CD4-positive, alpha-beta memory T cell (primary cell): ENCODE measurements at regions not wholly inside any gene's neighbourhood (a gene's known extent, or its start where the extent isn't known, plus 50 kb on each side); places are given as distances from the start of the nearest gene placed in this dataset.
"Not testable (repeated sequence)": the region's sequence is repeated elsewhere in the genome, so short reads cannot be mapped to it uniquely, and the experiment has no call there.

ENCODE experiments used
- CTCF ChIA-PET: fragments of 350-600 bp; sonication (Branson Sonifier 250); formaldehyde crosslinking; loops from one replicate; lab custom pipeline; 2021; ENCODE audit warnings: inconsistent platforms; ENCODE audit not compliant: partially characterized antibody; lab: Charles Lee
- POLR2A ChIA-PET: fragments of 350-600 bp; sonication (Branson Sonifier 250); formaldehyde crosslinking; loops from one replicate; lab custom pipeline; 2021; ENCODE audit not compliant: partially characterized antibody; lab: Charles Lee
- DNase-seq, 5 donors: peaks; one replicate each; pipeline versions ENCODE4 v3.0.0 to v3.0.0-alpha.2; 2020 to 2022; ENCODE audit warnings: mixed read lengths in 1 of 5
- H3K27ac ChIP-seq: one replicate; pipeline ENCODE4 v1.7.0; 2013; ENCODE audit warnings: low read depth, low read length
- H3K27me3 ChIP-seq: 2 replicates; pipeline ENCODE4 v1.7.0; 2013; ENCODE audit warnings: mild to moderate bottlenecking, low read length, moderate library complexity; ENCODE audit not compliant: insufficient read depth
- H3K36me3 ChIP-seq: 2 replicates; pipeline ENCODE4 v1.7.0; 2013; ENCODE audit warnings: mild to moderate bottlenecking, low read length, moderate library complexity; ENCODE audit not compliant: insufficient read depth
- H3K4me1 ChIP-seq: 2 replicates; pipeline ENCODE4 v1.7.0; 2013; ENCODE audit warnings: mild to moderate bottlenecking, low read length, moderate library complexity; ENCODE audit not compliant: insufficient read depth
- H3K4me3 ChIP-seq, 2 donors: one replicate each; pipeline ENCODE4 v1.7.0; 2013; ENCODE audit warnings: low read length in 2 of 2, mild to moderate bottlenecking in 1 of 2
- H3K9me3 ChIP-seq, 2 donors: one replicate each; pipeline ENCODE4 v1.7.0; 2013; ENCODE audit warnings: low read length in 2 of 2, control low read depth in 1 of 2; ENCODE audit not compliant: control insufficient read depth in 1 of 2
- H3K27ac Mint-ChIP-seq, 7 donors: one replicate each; pipeline ENCODE4 v1.8.0; 2020 to 2021; ENCODE audit warnings: mixed read lengths in 7 of 7, mild to moderate bottlenecking in 6 of 7, inconsistent platforms in 3 of 7, moderate library complexity in 3 of 7
- H3K27me3 Mint-ChIP-seq, 2 donors: one replicate each; pipeline ENCODE4 v1.8.0; 2020 to 2021; ENCODE audit warnings: mixed read lengths in 2 of 2
- H3K36me3 Mint-ChIP-seq, 2 donors: one replicate each; pipeline ENCODE4 v1.8.0; 2020 to 2021; ENCODE audit warnings: mixed read lengths in 2 of 2, inconsistent platforms in 1 of 2, mild to moderate bottlenecking in 1 of 2
- H3K4me1 Mint-ChIP-seq, 4 donors: one replicate each; pipeline ENCODE4 v1.8.0; 2020 to 2021; ENCODE audit warnings: mixed read lengths in 4 of 4, mild to moderate bottlenecking in 1 of 4
- H3K4me3 Mint-ChIP-seq, 8 donors: one replicate each; pipeline ENCODE4 v1.8.0; 2020 to 2021; ENCODE audit warnings: mixed read lengths in 8 of 8, mild to moderate bottlenecking in 7 of 8, moderate library complexity in 6 of 8, inconsistent platforms in 3 of 8
- H3K9me3 Mint-ChIP-seq, 8 donors: one replicate each; pipeline ENCODE4 v1.8.0; 2020 to 2021; ENCODE audit warnings: mixed read lengths in 8 of 8, mild to moderate bottlenecking in 5 of 8, inconsistent platforms in 3 of 8, moderate library complexity in 1 of 8
- intact Hi-C: fragments of 100-400 bp; cut with micrococcal nuclease; formaldehyde crosslinking; loops from one replicate; pipeline ENCODE4 v1.15.1; 2023

- CTCF ChIA-PET, H3K4me1 Mint-ChIP-seq, DNase-seq, H3K27me3 ChIP-seq, H3K9me3 Mint-ChIP-seq, H3K4me1 ChIP-seq, H3K4me3 Mint-ChIP-seq, H3K27ac ChIP-seq, H3K36me3 ChIP-seq, H3K27me3 Mint-ChIP-seq, POLR2A ChIA-PET, H3K4me3 ChIP-seq, intact Hi-C loops, H3K27ac Mint-ChIP-seq, H3K36me3 Mint-ChIP-seq: not testable (repeated sequence)
- H3K9me3 ChIP-seq = peaks cover 0 to 14% of the 10 kb centered on the region in 2 donors
These were observed 97.1 kb upstream of the TPTE start for GRCh38 chr21:10424097-10424886.

GRCh38 chr21:10424887-10425145, 96.6 kb upstream of the TPTE start:
- H3K27ac Mint-ChIP-seq, H3K27me3 Mint-ChIP-seq, H3K27ac ChIP-seq, H3K4me1 Mint-ChIP-seq, H3K4me1 ChIP-seq, H3K27me3 ChIP-seq, H3K4me3 ChIP-seq, H3K4me3 Mint-ChIP-seq, H3K36me3 ChIP-seq, H3K9me3 Mint-ChIP-seq, intact Hi-C loops, DNase-seq, POLR2A ChIA-PET, CTCF ChIA-PET, H3K36me3 Mint-ChIP-seq: not testable (repeated sequence)
- peaks cover 0 to 14% of the 10 kb centered on the region in 2 donors for H3K9me3 ChIP-seq

- Histone ChIP-seq H3K27me3 (no peaks in the 10 kb centered on the region), H3K4me1 (no peaks in the 10 kb centered on the region), H3K36me3 (no peaks in the 10 kb centered on the region), H3K27ac (no peak overlapping the region), H3K9me3 (peaks cover 0 to 14% of the 10 kb centered on the region in 2 donors), H3K4me3 (no peak overlapping the region)
- no peaks in the 10 kb centered on the region for H3K4me1 Mint-ChIP-seq
- no peak for DNase-seq
- H3K27ac Mint-ChIP-seq = no peak overlapping the region
- ChIA-PET CTCF (no interaction called here), POLR2A (no interaction called here)
- intact Hi-C loops = no loop called here
- H3K4me3 Mint-ChIP-seq = no peak overlapping the region
- H3K27me3 Mint-ChIP-seq = no peaks in the 10 kb centered on the region
- no peaks in the 10 kb centered on the region for H3K9me3 Mint-ChIP-seq
- H3K36me3 Mint-ChIP-seq = no peaks in the 10 kb centered on the region
These were observed 95.5 kb upstream of the TPTE start for GRCh38 chr21:10425856-10426255.

- H3K27ac ChIP-seq, H3K4me1 ChIP-seq, H3K27me3 ChIP-seq, H3K4me3 Mint-ChIP-seq, H3K27ac Mint-ChIP-seq, DNase-seq, POLR2A ChIA-PET, H3K27me3 Mint-ChIP-seq, H3K4me3 ChIP-seq, H3K4me1 Mint-ChIP-seq, H3K36me3 Mint-ChIP-seq, CTCF ChIA-PET, H3K9me3 Mint-ChIP-seq, H3K36me3 ChIP-seq, intact Hi-C loops: not testable (repeated sequence)
- peaks cover 0 to 14% of the 10 kb centered on the region in 2 donors for H3K9me3 ChIP-seq
These were observed 94.6 kb upstream of the TPTE start for GRCh38 chr21:10426812-10427211.

- POLR2A ChIA-PET, H3K36me3 ChIP-seq, DNase-seq, H3K27me3 ChIP-seq, H3K36me3 Mint-ChIP-seq, H3K27me3 Mint-ChIP-seq, H3K4me3 Mint-ChIP-seq, H3K4me1 Mint-ChIP-seq, H3K27ac ChIP-seq, H3K9me3 Mint-ChIP-seq, H3K4me1 ChIP-seq, CTCF ChIA-PET, H3K27ac Mint-ChIP-seq, intact Hi-C loops, H3K4me3 ChIP-seq: not testable (repeated sequence)
- H3K9me3 ChIP-seq = peaks cover 0 to 14% of the 10 kb centered on the region in 2 donors
These were observed 94.1 kb upstream of the TPTE start for GRCh38 chr21:10427277-10427676.

- H3K27me3 ChIP-seq, H3K9me3 Mint-ChIP-seq, H3K27ac ChIP-seq, H3K4me1 ChIP-seq, H3K4me3 Mint-ChIP-seq, H3K4me1 Mint-ChIP-seq, H3K4me3 ChIP-seq, H3K36me3 Mint-ChIP-seq, intact Hi-C loops, DNase-seq, POLR2A ChIA-PET, H3K27me3 Mint-ChIP-seq, H3K27ac Mint-ChIP-seq, CTCF ChIA-PET, H3K36me3 ChIP-seq: not testable (repeated sequence)
- peaks cover 0 to 14% of the 10 kb centered on the region in 2 donors for H3K9me3 ChIP-seq
These were observed 92.3 kb upstream of the TPTE start for GRCh38 chr21:10428981-10429534.

- Histone ChIP-seq H3K4me1 (no peaks in the 10 kb centered on the region), H3K27ac (no peak overlapping the region), H3K4me3 (no peak overlapping the region), H3K9me3 (peaks cover 0 to 9% of the 10 kb centered on the region in 2 donors), H3K27me3 (no peaks in the 10 kb centered on the region), H3K36me3 (no peaks in the 10 kb centered on the region)
- ChIA-PET CTCF (no interaction called here), POLR2A (no interaction called here)
- H3K9me3 Mint-ChIP-seq = peaks cover 0 to 4% (median 2%) of the 10 kb centered on the region in 8 donors
- no peaks in the 10 kb centered on the region for H3K27me3 Mint-ChIP-seq
- intact Hi-C loops = no loop called here
- H3K27ac Mint-ChIP-seq = no peak overlapping the region
- H3K4me1 Mint-ChIP-seq = no peaks in the 10 kb centered on the region
- no peaks in the 10 kb centered on the region for H3K36me3 Mint-ChIP-seq
- H3K4me3 Mint-ChIP-seq = no peak overlapping the region
- no peak for DNase-seq
These were observed 91.4 kb upstream of the TPTE start for GRCh38 chr21:10430005-10430404.

GRCh38 chr21:10431995-10432394, 89.4 kb upstream of the TPTE start:
- not testable (repeated sequence) for H3K4me3 ChIP-seq, H3K4me3 Mint-ChIP-seq

More at GRCh38 chr21:10431995-10432394, 89.4 kb upstream of the TPTE start:
- H3K27ac ChIP-seq, DNase-seq, intact Hi-C loops, H3K4me1 ChIP-seq, H3K9me3 ChIP-seq, H3K4me1 Mint-ChIP-seq, H3K27ac Mint-ChIP-seq, CTCF ChIA-PET, H3K27me3 Mint-ChIP-seq, H3K27me3 ChIP-seq, POLR2A ChIA-PET, H3K36me3 ChIP-seq, H3K9me3 Mint-ChIP-seq, H3K36me3 Mint-ChIP-seq: not testable (repeated sequence)
